SK-N-SH (cell line): ENCODE measurements at regions not wholly inside any gene's neighbourhood (a gene's known extent, or its start where the extent isn't known, plus 50 kb on each side); places are given as distances from the start of the nearest gene placed in this dataset.

Source experiments
- CTCF ChIA-PET: fragments of 300-600, 350-600 bp; formaldehyde crosslinking; extraction: SDS; loops from one replicate; lab custom pipeline; 2021; lab: Yijun Ruan, JAX
- POLR2A ChIA-PET: fragments of 350-600 bp; sonication (Branson Sonifier 250); formaldehyde crosslinking; extraction: SDS; loops from one replicate; lab custom pipeline; 2020; ENCODE audit warnings: antibody characterized with exemption, inconsistent platforms; lab: Yijun Ruan, JAX
- DNase-seq: peaks from one replicate; pipeline ENCODE4 v3.0.0; 2012
- H2AFZ ChIP-seq: fragments of 200-600 bp; sonication (generic); 2 replicates; pipeline ENCODE4 v1.8.1; 2016; ENCODE audit warnings: antibody characterized with exemption, mild to moderate bottlenecking, low read depth
- H3F3A ChIP-seq: fragments of 200-600 bp; sonication (generic); replicated peaks from 2 replicates; pipeline ENCODE3; 2016; ENCODE audit warnings: antibody characterized with exemption, mild to moderate bottlenecking; ENCODE audit not compliant: insufficient read depth
- H3K27ac ChIP-seq, 2 experiments: fragments of 200-500 bp in 1 of 2; fragments of 200-600 bp in 1 of 2; sonication (Bioruptor generic) in 1 of 2; sonication (generic), shearing (Covaris generic) in 1 of 2; 2 replicates each; pipeline versions ENCODE4 v1.5.1 to v1.6.1; 2014 to 2016; ENCODE audit warnings: low read depth in 2 of 2, inconsistent platforms in 1 of 2, low read length in 1 of 2, mild to moderate bottlenecking in 1 of 2, mixed read lengths in 1 of 2
- H3K27me3 ChIP-seq: fragments of 200-600 bp; sonication (generic), shearing (Covaris generic); 2 replicates; pipeline ENCODE4 v1.6.1; 2016; ENCODE audit warnings: mixed run types; ENCODE audit not compliant: insufficient read depth
- H3K36me3 ChIP-seq, 2 experiments: fragments of 200-500 bp in 1 of 2; fragments of 200-600 bp in 1 of 2; sonication (Bioruptor generic) in 1 of 2; sonication (generic) in 1 of 2; replicated peaks in 1 of 2; 2 replicates each; pipeline versions ENCODE3 to v1.5.1; 2014 to 2016; ENCODE audit warnings: low read length in 1 of 2, mild to moderate bottlenecking in 1 of 2; ENCODE audit not compliant: insufficient read depth in 2 of 2, control insufficient read depth in 1 of 2
- H3K4me1 ChIP-seq, 2 experiments: fragments of 200-500 bp in 1 of 2; fragments of 200-600 bp in 1 of 2; sonication (Bioruptor generic) in 1 of 2; sonication (generic), shearing (Covaris generic) in 1 of 2; 2 replicates each; pipeline versions ENCODE4 v1.5.1 to v1.6.1; 2014 to 2016; ENCODE audit warnings: low read depth in 1 of 2, low read length in 1 of 2, mixed run types in 1 of 2; ENCODE audit not compliant: insufficient read depth in 2 of 2, control insufficient read depth in 1 of 2
- H3K4me2 ChIP-seq: fragments of 200-600 bp; sonication (generic), shearing (Covaris generic); 2 replicates; pipeline ENCODE4 v1.6.1; 2017; ENCODE audit warnings: mixed run types
- H3K4me3 ChIP-seq, 2 experiments: fragments of 200-500 bp in 1 of 2; fragments of 200-600 bp in 1 of 2; sonication (Bioruptor generic) in 1 of 2; sonication (generic), shearing (Covaris generic) in 1 of 2; 2 replicates each; pipeline versions ENCODE4 v1.5.1 to v1.8.1; 2014 to 2016; ENCODE audit warnings: low read depth in 2 of 2, inconsistent platforms in 1 of 2, low read length in 1 of 2, mild to moderate bottlenecking in 1 of 2, mixed read lengths in 1 of 2, moderate library complexity in 1 of 2
- H3K79me2 ChIP-seq: fragments of 200-600 bp; sonication (generic); 2 replicates; pipeline ENCODE4 v1.8.1; 2017; ENCODE audit warnings: mild to moderate bottlenecking; ENCODE audit not compliant: insufficient read depth
- H3K9ac ChIP-seq: fragments of 200-600 bp; sonication (generic); 2 replicates; pipeline ENCODE4 v1.6.1; 2017; ENCODE audit warnings: mixed run types
- H3K9me2 ChIP-seq: fragments of 200-600 bp; sonication (generic); 2 replicates; pipeline ENCODE4 v1.6.1; 2017; ENCODE audit warnings: mixed run types
- H3K9me3 ChIP-seq: fragments of 200-600 bp; sonication (generic); 2 replicates; pipeline ENCODE4 v1.6.1; 2017; ENCODE audit warnings: mixed run types, mild to moderate bottlenecking, moderate library complexity
- H4K20me1 ChIP-seq: fragments of 200-600 bp; sonication (generic); 2 replicates; pipeline ENCODE4 v1.6.1; 2017; ENCODE audit warnings: mild to moderate bottlenecking, mixed run types; ENCODE audit not compliant: insufficient read depth
- CHD2 ChIP-seq: fragments of 150-350 bp; IDR thresholded peaks from 2 replicates; pipeline ENCODE4 v1.6.1; 2018; ENCODE audit warnings: low read length; ENCODE audit not compliant: partially characterized antibody
- FOSL2 ChIP-seq: IDR thresholded peaks from 2 replicates; pipeline ENCODE4 v1.4.0; 2012; ENCODE audit warnings: low read depth, mild to moderate bottlenecking, moderate library complexity, borderline replicate concordance
- FOXM1 ChIP-seq: IDR thresholded peaks from 2 replicates; pipeline ENCODE4 v1.4.0; 2012; ENCODE audit warnings: low read depth, mild to moderate bottlenecking
- MEF2A ChIP-seq: IDR thresholded peaks from 2 replicates; pipeline ENCODE4 v1.4.0; 2012; ENCODE audit warnings: low read depth, borderline replicate concordance
- NFIC ChIP-seq: IDR thresholded peaks from 2 replicates; pipeline ENCODE4 v1.4.0; 2012; ENCODE audit warnings: borderline replicate concordance
- REST ChIP-seq: IDR thresholded peaks from 2 replicates; pipeline ENCODE4 v1.6.1; 2012; ENCODE audit warnings: mild to moderate bottlenecking, low read depth, low read length, moderate library complexity
- RFX5 ChIP-seq: IDR thresholded peaks from 2 replicates; pipeline ENCODE4 v1.6.1; 2012; ENCODE audit warnings: mild to moderate bottlenecking, improper control_type of control experiment, low read length
- TAF1 ChIP-seq: IDR thresholded peaks from 2 replicates; pipeline ENCODE4 v1.6.1; 2012; ENCODE audit warnings: low read depth, mild to moderate bottlenecking, low read length, moderate library complexity, borderline replicate concordance
- TEAD4 ChIP-seq: IDR thresholded peaks from 2 replicates; pipeline ENCODE4 v1.4.0; 2012; ENCODE audit warnings: mild to moderate bottlenecking, borderline replicate concordance; ENCODE audit not compliant: insufficient read depth
- USF1 ChIP-seq: IDR thresholded peaks from 2 replicates; pipeline ENCODE4 v1.4.0; 2012; ENCODE audit warnings: low read depth, borderline replicate concordance
- USF2 ChIP-seq: fragments of 150-350 bp; IDR thresholded peaks from 2 replicates; pipeline ENCODE4 v1.6.1; 2017; ENCODE audit warnings: antibody characterized with exemption, low read length, low read depth, borderline replicate concordance
- WGBS: methylation state at CpG from one replicate; pipeline ENCODE4 v1.1.6; 2017; ENCODE audit warnings: low lambda C conversion rate; 5-methylcytosine and 5-hydroxymethylcytosine counted together

- no peaks in the 10 kb centered on the region for H3K36me3 ChIP-seq
- H3K9me3 ChIP-seq, result no peaks in the 10 kb centered on the region
- TF ChIP-seq TEAD4, result no peak
- no peak for TF ChIP-seq TAF1
- no peak for TF ChIP-seq MEF2A
- TF ChIP-seq REST, result no peak
- no peak for TF ChIP-seq FOXM1
- H4K20me1 ChIP-seq, result no peaks in the 10 kb centered on the region
- H3K9ac ChIP-seq, result no peak overlapping the region
- peaks cover 0 to 10% of the 10 kb centered on the region in 2 experiments; a peak in 1 of 4 replicates for H3K4me1 ChIP-seq
- H3K4me3 ChIP-seq, result no peak overlapping the region
- no peaks in the 10 kb centered on the region for H3K9me2 ChIP-seq
- ChIA-PET POLR2A (interaction anchor here (0.7 kb wide), 1 partner anchor 22 kb away, joined by 3 read pairs; no protein-coding TSS in a partner anchor), CTCF (interaction anchor here (1.0 to 1.2 kb wide), 2 partner anchors 15 to 53 kb away, joined by 3 read pairs; no protein-coding TSS in a partner anchor)
- no peaks in the 10 kb centered on the region for H3K79me2 ChIP-seq
- WGBS, result 37% methylated on average over 2 of the region's 2 CpGs
- no peaks in the 10 kb centered on the region; the same call in 1 of the 2 replicates for H3K27me3 ChIP-seq
- no peak overlapping the region for H2AFZ ChIP-seq
- no peak overlapping the region for H3K4me2 ChIP-seq
- H3F3A ChIP-seq, result no peaks in the 10 kb centered on the region
- DNase-seq, result no peak
- no peak overlapping the region for H3K27ac ChIP-seq
Observed at GRCh38 chr17:36793976-36794375, 143.3 kb upstream of the LHX1 start.

- Histone ChIP-seq H3K36me3 (no peaks in the 10 kb centered on the region), H3K4me2 (peak overlapping the region; percentile 71; the same call in 1 of the 2 replicates), H3F3A (no peaks in the 10 kb centered on the region), H2AFZ (no peak overlapping the region), H3K4me1 (peaks cover 0 to 5% of the 10 kb centered on the region in 2 experiments; a peak in 1 of 4 replicates), H3K79me2 (no peaks in the 10 kb centered on the region), H3K9me3 (no peaks in the 10 kb centered on the region), H3K9me2 (no peaks in the 10 kb centered on the region), H3K4me3 (peak overlapping the region in 1 of 2 experiments; percentile 36; a peak in 2 of 4 replicates), H3K27me3 (peaks cover 22% of the 10 kb centered on the region; the same call in 1 of the 2 replicates), H4K20me1 (no peaks in the 10 kb centered on the region), H3K9ac (no peak overlapping the region), H3K27ac (no peak overlapping the region)
- TF ChIP-seq RFX5, result no peak
- no peak for TF ChIP-seq USF2
- no peak for TF ChIP-seq USF1
- no peak for TF ChIP-seq FOSL2
- TF ChIP-seq CHD2, result no peak
- TF ChIP-seq NFIC, result no peak
- POLR2A ChIA-PET, result no interaction called here
- peak; percentile 23 for DNase-seq
- CTCF ChIA-PET, result interaction anchor here (0.7 to 2.4 kb wide), 5 partner anchors 9 to 219 kb away, joined by 3 to 8 read pairs (median 5); no protein-coding TSS in a partner anchor
- 62% methylated on average over 29 of the region's 35 CpGs for WGBS
Observed at GRCh38 chr17:36807496-36808179, 129.6 kb upstream of the LHX1 start.
